ENCODE measurements at regions not wholly inside any gene's neighbourhood (a gene's known extent, or its start where the extent isn't known, plus 50 kb on each side); places are given as distances from the start of the nearest gene placed in this dataset.
"Not testable (repeated sequence)": the region's sequence is repeated elsewhere in the genome, so short reads cannot be mapped to it uniquely, and the experiment has no call there.

GRCh38 chr14:71327691-71328090 is 420.4 kb downstream of the PCNX1 start:
- no peak for DNase-seq

GRCh38 chr14:71328183-71328582 is 420.9 kb downstream of the PCNX1 start:
- no peak for DNase-seq

- DNase-seq: no peak
Measured at GRCh38 chr14:71328954-71329353, 421.7 kb downstream of the PCNX1 start.

GRCh38 chr14:71331403-71331802 is 424.1 kb downstream of the PCNX1 start:
- no peak for DNase-seq

GRCh38 chr14:71332476-71332875 is 425.2 kb downstream of the PCNX1 start:
- DNase-seq: no peak

GRCh38 chr14:71333705-71334104 is 426.4 kb downstream of the PCNX1 start:
- no peak for DNase-seq

- DNase-seq: no peak
Measured at GRCh38 chr14:71336489-71337192, 429.4 kb downstream of the PCNX1 start.

- DNase-seq: no peak
Measured at GRCh38 chr14:71338153-71338552, 430.9 kb downstream of the PCNX1 start.

GRCh38 chr14:71339650-71340415 is 432.6 kb downstream of the PCNX1 start:
- no peak for DNase-seq

- DNase-seq: no peak
Measured at GRCh38 chr14:71341156-71341555, 433.9 kb downstream of the PCNX1 start.

- no peak for DNase-seq
Measured at GRCh38 chr14:71343724-71344123, 436.5 kb downstream of the PCNX1 start.

GRCh38 chr14:71344506-71344905 is 437.2 kb downstream of the PCNX1 start:
- DNase-seq: no peak

GRCh38 chr14:71346685-71347084 is 439.4 kb downstream of the PCNX1 start:
- DNase-seq: no peak

- no peak for DNase-seq
Measured at GRCh38 chr14:71348394-71348793, 441.1 kb downstream of the PCNX1 start.

- DNase-seq: no peak
Measured at GRCh38 chr14:71348817-71349216, 441.6 kb downstream of the PCNX1 start.

- DNase-seq: no peak
Measured at GRCh38 chr14:71354142-71354541, 446.9 kb downstream of the PCNX1 start.

- DNase-seq: no peak
Measured at GRCh38 chr14:71354801-71355200, 447.5 kb downstream of the PCNX1 start.

- DNase-seq: peak; percentile 81 to 89
Measured at GRCh38 chr14:71355324-71356201, 448.3 kb downstream of the PCNX1 start.

GRCh38 chr14:71358209-71358931 is 451.1 kb downstream of the PCNX1 start:
- no peak for DNase-seq

GRCh38 chr14:71358932-71359421 is 451.7 kb downstream of the PCNX1 start:
- not testable (repeated sequence) for DNase-seq

- DNase-seq: no peak
Measured at GRCh38 chr14:71359823-71360222, 452.6 kb downstream of the PCNX1 start.

- no peak for DNase-seq
Measured at GRCh38 chr14:71361336-71361735, 454.1 kb downstream of the PCNX1 start.

Measured in right lung (tissue), 2 donors.